HG03469 (cell line): ENCODE measurements at regions not wholly inside any gene's neighbourhood (a gene's known extent, or its start where the extent isn't known, plus 50 kb on each side); places are given as distances from the start of the nearest gene placed in this dataset.
"Not testable (repeated sequence)": the region's sequence is repeated elsewhere in the genome, so short reads cannot be mapped to it uniquely, and the experiment has no call there.

Experiments
- ATAC-seq: cut with Tn5 transposase; IDR thresholded peaks from one replicate; pipeline ENCODE4 v1.9.1; 2021; ENCODE audit warnings: mild to moderate bottlenecking, moderate library complexity, moderate number of reproducible peaks; ENCODE audit not compliant: unreplicated experiment

DNA sequence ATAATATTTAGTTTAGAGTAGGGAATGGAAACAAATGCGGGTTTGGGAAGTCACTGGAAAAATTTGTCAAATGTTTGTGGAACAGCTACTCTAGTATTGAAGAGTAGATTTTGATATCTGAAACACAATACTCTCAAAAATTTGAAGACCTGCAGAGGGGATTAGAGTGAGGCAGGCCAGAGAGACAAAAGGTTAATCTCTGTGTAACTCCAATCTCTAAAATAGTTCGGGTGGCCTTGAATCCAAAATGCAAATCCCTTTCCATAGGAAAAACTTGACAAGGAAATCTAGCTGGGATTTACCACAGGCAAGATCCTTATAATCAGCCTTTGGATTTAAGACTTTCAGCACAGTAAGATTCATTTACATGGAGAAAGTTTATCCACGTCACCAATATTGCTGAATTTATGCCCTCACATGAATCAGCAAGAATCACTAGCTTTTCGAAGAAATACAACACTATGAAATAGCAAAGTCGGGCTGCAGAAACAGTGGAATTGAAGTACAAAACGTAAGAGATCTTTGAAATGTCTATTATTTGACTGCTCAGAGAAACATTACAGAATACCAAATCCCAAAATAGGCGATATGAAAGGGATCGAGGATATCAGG, 423.7 kb upstream of the ZNF804A start:
- ATAC-seq = no peak

DNA sequence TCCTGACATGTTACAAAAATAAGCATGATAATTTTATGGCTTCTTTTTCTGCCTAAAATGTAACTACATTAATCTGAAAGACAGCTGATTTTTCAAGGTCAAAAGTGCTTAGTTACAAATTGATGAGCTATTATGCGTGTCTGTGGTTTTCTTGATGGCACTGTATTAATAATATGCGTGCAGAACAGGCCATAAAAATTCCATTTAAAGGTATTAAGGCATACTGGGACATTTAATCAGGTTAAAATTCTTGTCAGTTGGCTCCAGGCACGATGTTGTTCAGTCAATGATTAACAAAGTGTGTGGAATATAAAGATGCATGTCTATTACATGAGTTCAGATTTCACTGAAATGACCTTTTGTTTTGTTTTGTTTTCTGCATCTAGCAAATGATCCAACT, 420.1 kb upstream of the ZNF804A start:
- ATAC-seq = no peak

DNA sequence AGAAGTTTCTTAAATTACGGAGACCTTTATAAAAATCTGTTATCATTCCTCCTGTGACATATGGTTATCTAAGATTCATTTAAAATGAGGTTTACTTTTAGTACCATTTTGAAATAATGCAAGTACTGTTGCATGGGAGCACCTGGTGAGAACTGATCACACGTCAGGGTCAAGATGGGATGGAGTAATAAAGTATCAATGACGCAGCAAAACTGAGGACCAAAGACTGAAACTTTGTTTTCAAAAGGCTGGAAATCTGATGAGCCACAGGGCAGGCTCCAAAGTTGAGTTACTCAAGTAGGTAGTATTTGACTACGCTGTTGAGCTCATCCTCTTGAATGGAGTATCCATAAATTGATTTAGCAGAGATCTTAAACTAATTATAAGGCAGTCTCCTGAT, 411.9 kb upstream of the ZNF804A start:
- ATAC-seq = no peak

DNA sequence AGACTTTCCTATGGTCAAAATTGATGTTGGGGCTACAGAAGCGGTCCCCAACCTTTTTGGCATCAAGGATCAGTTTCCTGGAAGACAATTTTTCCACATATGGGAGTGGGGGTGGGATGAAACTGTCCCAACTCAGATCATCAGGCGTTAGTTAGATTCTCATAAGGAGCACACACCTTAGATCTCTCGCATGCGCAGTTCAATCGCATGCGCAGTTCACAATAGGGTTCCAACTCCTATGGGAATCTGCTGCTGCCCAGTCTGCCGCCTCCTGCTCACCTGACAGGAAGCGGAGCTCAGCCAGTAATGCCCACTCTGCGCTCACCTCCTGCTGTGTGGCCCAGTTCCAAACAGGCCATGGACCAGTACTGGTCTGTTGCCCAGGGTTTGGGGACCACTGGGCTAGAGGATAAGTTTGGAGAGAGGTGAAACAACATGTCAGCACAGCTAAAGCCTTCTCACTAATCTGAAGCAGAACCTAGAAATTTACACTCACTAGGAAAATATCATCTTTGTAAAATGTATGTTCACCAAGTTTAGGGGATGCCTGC, 410.8 kb upstream of the ZNF804A start:
- ATAC-seq = no peak

- ATAC-seq = no peak
Observed at GRCh38 chr2:184190725-184191124, 407.6 kb upstream of the ZNF804A start.

DNA sequence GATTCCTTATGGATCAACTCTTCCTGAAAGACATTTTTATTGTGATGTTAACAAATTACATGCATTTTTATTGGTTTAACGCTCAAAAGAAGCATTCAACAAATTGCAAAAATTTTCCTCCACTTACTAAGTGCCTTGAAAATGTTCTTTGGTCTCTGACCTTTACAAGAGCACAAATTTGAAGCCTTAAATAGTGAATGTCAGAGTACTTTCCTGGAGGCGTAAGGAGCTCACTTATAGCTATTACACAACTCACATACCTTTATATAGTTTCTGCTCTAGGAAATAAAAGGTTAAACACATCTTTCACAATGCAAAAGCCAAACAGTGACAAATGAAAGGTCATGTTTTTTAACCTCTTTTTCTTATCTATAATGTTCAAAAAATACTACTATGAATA, 405.7 kb upstream of the ZNF804A start:
- ATAC-seq = no peak

- no peak for ATAC-seq
Observed at GRCh38 chr2:184197413-184197812, 400.9 kb upstream of the ZNF804A start.

DNA sequence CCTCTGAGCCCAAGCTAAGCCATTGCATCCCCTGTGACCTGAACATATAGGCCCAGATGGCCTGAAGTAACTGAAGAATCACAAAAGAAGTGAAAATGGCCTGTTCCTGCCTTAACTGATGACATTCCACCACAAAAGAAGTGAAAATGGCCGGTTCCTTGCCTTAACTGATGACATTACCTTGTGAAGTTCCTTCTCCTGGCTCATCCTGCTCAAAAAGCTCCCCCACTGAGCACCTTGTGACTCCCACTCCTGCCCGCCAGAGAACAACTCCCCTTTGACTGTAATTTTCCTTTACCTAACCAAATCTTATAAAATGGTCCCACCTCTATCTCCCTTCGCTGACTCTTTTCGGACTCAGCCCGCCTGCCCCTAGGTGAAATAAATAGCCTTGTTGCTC, 399.5 kb upstream of the ZNF804A start:
- ATAC-seq = not testable (repeated sequence)

- no peak for ATAC-seq
Observed at GRCh38 chr2:184199274-184199673, 399.1 kb upstream of the ZNF804A start.

- ATAC-seq = no peak
Observed at GRCh38 chr2:184201246-184201645, 397.1 kb upstream of the ZNF804A start.

- no peak for ATAC-seq
Observed at GRCh38 chr2:184203661-184204060, 394.7 kb upstream of the ZNF804A start.

- no peak for ATAC-seq
Observed at GRCh38 chr2:184205048-184205596, 393.2 kb upstream of the ZNF804A start.

DNA sequence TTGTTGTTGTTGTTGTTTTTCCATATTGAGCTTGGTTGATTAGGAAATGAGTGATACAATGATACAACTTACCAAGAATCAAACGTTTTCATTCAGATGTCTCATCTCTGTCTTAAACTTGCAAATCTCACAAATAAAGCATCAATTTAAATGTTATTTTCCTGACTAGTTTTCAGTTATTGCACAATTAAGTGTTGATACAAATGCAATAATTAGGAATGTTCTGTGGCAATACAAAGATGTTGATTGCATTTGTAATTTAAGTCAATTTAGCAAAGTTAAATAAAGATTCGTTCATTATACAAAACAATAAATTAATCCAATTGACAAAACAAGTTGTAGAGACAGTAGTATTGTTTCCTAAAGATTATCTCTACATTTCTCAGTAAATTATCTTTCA, 392.3 kb upstream of the ZNF804A start:
- no peak for ATAC-seq

GRCh38 chr2:184210329-184210728, 388.0 kb upstream of the ZNF804A start:
- no peak for ATAC-seq

DNA sequence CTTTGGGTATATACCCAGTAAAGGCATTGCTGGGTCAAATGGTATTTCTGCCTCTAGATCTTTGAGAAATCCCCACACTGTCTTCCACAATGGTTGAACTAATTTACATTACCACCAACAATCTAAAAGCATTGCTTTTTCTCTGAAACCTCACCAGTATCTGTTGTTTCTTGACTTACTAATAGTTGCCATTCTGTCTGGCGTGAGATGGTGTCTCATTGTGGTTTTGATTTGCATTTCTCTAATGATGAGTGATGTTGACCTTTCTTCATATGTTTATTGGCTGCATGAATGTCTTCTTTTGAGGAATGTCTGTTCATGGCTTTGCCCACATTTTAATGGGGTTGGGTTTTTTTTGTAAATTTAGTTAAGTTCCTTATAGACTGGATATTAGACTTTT, 382.6 kb upstream of the ZNF804A start:
- ATAC-seq = no peak

DNA sequence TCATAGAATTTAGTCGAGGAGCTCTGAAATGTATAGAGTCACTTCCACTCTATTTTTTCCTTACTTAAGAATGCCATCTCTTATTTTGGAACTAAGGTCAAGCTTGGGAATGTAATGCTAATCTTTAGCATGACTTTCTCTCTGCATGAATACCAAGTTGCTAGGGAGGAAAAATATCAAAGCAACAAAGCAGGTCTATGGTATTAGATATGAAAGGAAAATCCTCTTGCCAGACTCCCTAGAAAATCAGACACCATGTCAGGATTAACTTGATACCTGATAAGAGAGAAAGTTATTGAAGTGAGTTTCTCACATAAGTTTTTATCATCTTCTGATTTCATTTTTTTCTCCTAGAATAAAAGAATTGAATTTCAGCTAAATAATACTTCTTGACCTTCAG, 341.7 kb upstream of the ZNF804A start:
- ATAC-seq = no peak

GRCh38 chr2:184261331-184261730, 337.0 kb upstream of the ZNF804A start:
- ATAC-seq = no peak

DNA sequence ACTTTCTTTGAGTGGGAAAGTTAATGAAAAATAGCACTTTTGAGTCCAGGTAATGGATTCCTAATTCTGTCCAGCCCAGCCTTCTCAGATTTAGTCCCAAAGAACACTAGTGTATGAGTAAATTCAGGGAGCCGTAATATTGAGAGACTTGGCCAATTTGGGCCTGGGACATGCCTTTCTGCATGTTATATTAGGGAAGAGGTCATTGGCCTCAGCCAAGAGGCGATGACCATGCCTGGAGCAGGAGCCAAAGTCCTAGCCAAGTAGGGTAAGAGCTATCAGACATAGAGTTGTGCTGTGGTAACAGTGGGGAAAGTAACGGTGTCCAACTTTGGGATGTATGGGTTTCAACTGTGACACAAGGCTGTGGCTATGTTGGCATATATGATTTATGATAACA, 336.5 kb upstream of the ZNF804A start:
- no peak for ATAC-seq

DNA sequence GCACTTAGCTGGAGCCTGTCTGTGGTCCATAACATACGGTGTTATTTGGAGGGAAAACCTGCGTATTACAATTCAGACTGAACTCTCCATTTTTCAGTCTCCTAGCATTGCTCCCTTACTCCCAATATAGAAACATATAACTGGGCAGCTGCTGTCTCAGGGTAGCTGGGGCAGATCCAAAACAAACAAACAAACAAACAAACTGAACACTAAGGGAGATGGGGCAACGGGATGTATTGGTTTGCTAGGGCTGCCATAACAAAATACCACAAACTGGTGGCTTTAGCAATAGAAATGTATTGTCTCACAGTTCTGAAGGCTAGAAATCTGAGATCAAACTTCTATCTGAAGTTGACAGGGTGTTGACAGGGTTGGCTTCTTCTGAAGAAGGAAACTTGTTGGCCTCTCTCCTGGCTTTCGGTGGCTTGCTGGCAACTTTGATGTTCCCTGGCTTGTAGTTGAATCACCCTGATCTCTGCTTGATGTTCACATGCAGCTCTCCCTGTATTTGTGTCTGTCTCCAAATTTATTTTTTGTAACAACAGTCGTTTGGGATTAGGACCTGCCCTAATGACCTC, 329.3 kb upstream of the ZNF804A start:
- no peak for ATAC-seq

DNA sequence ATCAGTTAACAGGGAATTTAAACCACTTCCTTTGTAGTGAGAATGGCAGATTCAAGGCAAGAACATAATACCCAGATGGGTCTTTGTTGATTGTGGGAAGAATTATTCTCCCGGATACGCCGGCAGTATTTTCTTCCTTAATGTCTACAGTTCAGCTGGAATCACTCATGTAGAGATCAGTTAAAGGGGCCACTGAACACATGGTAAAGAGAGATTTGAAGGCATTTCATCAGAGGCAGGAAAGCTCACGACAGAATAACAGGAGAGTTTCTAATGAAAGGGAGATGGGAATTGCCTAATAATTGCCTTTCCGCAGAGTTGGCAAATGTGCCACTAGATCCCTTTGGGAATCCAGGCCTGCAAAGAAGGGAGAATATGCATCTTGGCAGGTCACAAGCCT, 327.7 kb upstream of the ZNF804A start:
- ATAC-seq = no peak

DNA sequence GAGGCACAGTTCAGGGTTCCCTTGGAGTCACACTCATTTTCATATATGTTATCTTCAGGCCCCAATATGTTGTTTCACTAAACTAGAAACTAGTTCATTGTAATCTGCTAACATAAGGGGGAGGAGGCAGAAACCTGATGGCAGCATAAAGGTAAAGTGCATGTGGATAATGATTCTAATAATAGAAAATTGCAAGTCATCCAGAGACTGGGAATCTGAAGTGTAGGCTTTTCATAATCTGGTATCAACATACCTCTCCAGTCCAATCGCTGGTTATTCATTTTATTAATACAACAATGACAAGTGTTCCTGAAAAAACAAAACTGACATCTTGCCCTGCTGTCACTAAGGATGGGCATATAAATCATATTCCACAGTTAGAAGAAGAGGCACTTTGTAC, 326.3 kb upstream of the ZNF804A start:
- ATAC-seq = no peak

DNA sequence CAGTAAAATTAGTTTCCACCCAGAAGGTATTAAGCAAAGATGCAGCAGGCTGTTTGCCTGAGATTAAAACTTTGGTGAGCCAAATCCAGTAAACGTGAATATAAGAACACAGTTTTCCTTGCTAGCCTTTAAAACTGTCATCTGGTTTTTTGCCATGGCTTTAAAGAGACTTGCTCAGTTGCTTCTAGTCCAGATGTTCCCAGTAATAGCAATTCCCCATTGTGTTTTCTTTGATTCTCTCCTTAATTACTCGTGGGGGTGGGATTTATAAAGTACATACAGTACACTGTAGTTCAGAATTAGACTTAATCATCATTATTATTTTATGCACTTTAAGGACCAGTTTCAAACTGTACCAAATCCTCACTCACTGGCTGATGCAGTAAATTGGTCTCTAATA, 303.5 kb upstream of the ZNF804A start:
- ATAC-seq = no peak

DNA sequence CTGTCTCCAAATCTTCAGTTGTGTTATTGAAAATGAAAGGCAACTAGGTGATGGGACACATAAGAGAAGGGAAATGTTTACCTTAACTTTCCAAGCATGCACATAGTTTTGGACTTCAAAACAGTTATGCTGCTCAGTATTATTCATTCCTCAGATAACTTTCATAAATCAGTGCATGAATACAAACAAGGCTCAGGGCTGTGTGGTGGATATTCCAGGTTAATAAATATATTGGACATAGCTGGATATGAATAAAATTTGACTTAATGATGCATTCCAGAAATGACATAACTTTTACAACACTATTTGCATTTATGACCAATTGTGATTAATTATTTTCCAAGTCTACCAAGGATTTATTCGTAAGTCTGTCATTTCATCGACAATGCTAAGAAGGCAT, 301.2 kb upstream of the ZNF804A start:
- no peak for ATAC-seq
